GM18907 (cell line): ENCODE measurements at regions not wholly inside any gene's neighbourhood (a gene's known extent, or its start where the extent isn't known, plus 50 kb on each side); places are given as distances from the start of the nearest gene placed in this dataset.
"Not testable (repeated sequence)": the region's sequence is repeated elsewhere in the genome, so short reads cannot be mapped to it uniquely, and the experiment has no call there.

Source experiments
- ATAC-seq: cut with Tn5 transposase; IDR thresholded peaks from one replicate; pipeline ENCODE4 v1.9.1; 2021; ENCODE audit warnings: mild to moderate bottlenecking, moderate library complexity; ENCODE audit not compliant: unreplicated experiment

DNA sequence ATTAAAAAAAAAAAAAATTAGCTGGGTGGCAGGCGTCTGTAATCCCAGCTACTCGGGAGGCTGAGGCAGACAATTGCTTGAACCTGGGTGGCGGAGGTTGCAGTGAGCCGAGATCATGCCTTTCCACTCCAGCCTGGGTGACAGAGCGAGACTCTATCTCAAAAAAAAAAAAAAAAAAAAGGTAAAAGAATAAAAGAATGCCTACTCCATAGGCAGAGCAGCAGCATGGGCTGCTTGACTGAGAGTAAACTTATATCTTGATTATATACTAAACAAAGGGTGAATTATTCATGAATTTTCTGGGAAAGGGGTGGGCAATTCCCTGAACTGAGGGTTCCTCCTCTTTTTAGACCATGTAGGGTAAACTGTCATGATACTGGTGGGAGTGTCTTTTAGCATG lies 254.4 kb upstream of the RGMA start:
- ATAC-seq, result not testable (repeated sequence)

- no peak for ATAC-seq
Measured at GRCh38 chr15:93341164-93341563, 252.2 kb upstream of the RGMA start.

DNA sequence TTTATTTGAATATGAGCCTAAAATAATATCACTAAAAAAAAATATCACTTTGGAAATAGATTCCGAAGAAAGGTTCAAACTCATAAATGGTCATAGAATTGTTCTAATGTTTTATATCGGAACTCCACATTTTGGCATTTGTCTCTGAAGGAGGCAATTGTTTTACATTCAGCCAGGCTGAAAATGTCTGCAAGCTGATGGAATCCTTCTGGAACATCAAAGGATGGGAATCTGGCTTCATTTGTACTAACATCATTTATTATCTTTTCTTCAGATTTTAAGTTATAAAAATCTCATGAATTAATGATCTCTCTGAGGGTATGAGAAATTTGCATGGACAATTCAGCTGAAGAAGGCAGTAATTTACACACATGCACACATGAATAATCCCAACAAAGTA lies 251.4 kb upstream of the RGMA start:
- ATAC-seq, result no peak

DNA sequence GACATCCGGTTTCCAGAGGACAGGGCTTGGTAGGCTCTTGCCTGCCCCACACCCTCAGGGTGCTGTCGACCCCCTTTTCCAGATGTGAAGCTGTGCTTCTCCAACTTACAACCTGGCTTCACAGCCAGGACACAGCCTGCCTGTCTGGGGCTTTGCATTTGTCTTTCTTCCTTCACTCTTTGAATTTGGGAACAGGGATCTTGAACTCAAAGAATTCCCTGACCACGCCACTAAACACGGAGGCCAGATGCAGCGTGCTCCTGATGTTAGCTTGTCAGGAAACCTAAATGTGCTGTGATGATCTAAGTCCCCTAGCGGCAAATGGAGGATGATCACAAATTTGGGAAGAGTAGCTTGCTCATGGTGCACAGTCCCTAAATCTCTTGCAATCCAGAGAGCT lies 244.8 kb upstream of the RGMA start:
- no peak for ATAC-seq

DNA sequence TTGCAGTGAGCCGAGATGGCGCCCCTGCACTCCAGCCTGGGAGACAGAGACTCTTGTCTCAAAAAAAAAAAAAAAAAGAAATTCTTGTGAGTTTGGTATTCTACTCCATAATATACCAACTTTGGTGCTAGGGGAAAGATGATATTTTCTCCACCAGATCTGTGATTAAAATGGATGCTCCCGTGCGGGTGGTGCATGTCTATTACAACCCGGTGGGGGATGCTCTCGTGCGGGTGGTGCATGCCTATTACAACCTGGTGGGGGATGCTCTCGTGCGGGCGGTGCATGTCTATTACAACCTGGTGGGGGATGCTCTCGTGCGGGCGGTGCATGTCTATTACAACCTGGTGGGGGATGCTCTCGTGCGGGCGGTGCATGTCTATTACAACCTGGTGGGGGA lies 244.1 kb upstream of the RGMA start:
- ATAC-seq, result not testable (repeated sequence)

DNA sequence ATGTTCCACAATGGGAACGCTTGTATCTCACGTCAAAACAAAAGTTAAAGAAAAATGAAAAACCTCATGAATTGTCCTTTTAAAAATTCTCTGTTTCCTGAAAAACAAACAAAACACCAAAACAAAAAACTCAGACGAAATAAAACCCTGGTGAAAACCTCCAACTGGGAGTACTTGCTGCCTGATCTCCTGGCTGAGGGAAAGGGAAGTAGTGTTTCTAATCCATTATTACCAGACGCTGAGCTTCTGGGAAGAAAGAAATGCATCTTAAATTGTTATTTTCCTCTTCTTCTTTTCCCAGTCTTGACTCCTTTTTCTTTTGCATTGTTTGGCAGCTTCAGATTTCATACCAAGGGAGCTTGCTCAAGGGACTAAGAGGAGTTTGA lies 243.2 kb upstream of the RGMA start:
- ATAC-seq, result no peak

- ATAC-seq, result no peak
Measured at GRCh38 chr15:93331545-93332167, 242.6 kb upstream of the RGMA start.

DNA sequence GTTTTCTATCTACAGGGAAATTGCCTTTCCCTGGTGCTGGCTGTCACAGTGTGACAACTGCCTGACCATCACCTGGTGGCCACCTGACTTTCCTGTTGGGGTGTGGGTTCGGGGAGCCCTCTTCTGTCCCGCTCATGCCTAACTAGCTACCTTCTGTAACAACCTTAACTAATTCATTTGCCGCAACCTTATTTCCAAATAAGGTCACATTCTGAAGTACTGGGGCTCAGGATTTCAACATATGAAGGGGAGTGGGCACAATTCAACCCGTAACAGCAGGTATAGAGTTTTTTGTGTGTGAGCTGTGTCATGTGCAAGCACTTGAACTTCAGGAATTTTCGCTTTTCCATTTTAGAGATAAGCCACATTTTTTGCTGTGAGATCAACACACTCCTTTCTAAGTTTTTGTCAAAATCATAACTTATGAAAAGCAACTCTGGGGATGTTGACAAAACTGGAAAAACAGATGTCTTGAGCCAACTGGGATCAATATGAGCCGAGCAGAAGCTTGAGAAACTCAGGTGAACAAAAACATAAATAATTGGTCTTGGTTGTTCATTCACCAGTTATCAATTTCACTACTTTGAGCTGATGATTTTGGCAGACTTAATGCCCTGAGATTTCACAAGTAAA lies 242.0 kb upstream of the RGMA start:
- no peak for ATAC-seq

- no peak for ATAC-seq
Measured at GRCh38 chr15:93327364-93327763, 238.4 kb upstream of the RGMA start.

GRCh38 chr15:93324186-93324975 lies 235.4 kb upstream of the RGMA start:
- ATAC-seq, result no peak

- ATAC-seq, result no peak
Measured at GRCh38 chr15:93321881-93322282, 232.9 kb upstream of the RGMA start.

- no peak for ATAC-seq
Measured at GRCh38 chr15:93319121-93319814, 230.3 kb upstream of the RGMA start.

- ATAC-seq, result no peak
Measured at GRCh38 chr15:93317772-93318171, 228.8 kb upstream of the RGMA start.

- ATAC-seq, result no peak
Measured at GRCh38 chr15:93314245-93314644, 225.2 kb upstream of the RGMA start.

DNA sequence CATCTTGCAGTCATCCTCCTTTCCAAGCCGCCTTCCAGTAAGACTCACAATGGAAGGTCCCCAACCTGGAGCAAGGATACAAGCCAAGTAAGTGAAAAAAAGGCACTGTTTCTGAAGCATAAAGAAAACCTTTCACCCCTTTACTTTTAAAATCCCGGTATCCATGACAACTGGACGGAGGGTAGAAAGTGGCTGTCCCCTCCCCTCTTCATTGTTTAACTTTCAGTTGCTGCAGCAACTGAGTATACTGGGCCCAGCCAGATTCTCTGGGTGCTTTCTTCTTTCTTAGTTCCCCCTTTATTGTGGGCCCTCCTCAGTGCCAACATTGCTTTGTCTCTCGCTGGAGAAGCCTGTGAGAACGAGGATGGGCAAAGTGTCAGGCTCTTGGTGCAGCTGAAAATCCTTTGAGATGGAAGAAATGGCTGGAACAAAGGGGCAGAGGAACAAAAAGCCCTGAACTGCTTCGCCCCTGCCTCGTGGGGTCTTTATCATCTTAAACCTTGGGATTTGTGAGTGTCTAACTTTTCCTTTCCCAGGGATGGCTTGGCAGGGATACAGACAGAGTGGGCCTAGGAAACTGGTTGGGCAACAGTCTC lies 224.0 kb upstream of the RGMA start:
- ATAC-seq, result no peak

GRCh38 chr15:93311620-93312019 lies 222.6 kb upstream of the RGMA start:
- no peak for ATAC-seq

DNA sequence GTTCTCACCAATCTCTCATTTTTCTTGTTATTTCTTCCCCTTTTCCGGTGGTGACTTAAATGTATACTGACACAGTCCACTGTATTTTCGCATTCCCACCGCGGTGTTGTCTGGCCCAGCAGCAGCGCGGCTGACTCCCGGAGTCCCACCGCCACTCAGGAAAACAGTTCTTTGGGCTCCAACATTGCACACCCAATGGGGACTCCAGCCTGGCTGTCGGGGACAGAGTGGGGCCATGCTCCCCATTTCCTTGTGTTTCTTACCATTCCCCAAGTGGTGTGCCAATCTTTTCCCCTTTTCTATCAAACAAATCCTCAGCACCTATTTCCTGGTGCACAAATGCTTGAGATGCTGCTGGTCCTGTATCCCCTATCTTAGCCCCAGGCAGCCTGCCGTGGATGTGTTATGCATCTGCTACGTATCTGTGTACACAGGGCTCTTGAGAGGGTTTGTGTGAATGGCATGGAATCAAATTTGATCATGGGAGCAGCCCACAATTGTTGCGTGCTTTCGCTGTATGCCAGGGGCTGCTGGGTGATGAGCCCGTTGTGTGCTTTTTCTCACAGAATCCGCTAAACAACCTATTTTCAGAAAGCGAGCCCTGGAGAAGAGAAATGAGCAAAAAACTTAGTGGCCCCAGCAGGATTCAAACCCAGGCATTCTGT lies 219.1 kb upstream of the RGMA start:
- ATAC-seq, result no peak

GRCh38 chr15:93307513-93307912 lies 218.5 kb upstream of the RGMA start:
- ATAC-seq, result no peak

DNA sequence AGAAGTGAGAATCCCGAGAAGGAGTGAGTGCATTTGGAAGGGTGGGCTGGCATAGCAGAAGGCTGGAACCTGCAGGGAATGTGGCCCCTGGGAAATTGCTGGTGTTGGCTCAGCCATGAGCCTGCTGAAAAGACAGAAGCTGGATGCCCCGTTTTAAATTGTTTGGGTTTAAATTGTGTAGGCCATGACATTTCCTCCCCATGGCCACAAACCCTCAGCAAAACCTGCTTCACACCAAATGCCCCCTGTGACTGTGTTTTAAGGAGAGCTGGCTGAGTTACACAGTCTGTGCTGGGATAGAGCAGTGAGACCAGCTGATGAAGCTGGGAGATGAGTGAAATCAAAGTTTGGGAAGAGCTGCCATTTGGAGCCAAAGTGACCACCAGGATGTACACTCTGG lies 216.3 kb upstream of the RGMA start:
- no peak for ATAC-seq

DNA sequence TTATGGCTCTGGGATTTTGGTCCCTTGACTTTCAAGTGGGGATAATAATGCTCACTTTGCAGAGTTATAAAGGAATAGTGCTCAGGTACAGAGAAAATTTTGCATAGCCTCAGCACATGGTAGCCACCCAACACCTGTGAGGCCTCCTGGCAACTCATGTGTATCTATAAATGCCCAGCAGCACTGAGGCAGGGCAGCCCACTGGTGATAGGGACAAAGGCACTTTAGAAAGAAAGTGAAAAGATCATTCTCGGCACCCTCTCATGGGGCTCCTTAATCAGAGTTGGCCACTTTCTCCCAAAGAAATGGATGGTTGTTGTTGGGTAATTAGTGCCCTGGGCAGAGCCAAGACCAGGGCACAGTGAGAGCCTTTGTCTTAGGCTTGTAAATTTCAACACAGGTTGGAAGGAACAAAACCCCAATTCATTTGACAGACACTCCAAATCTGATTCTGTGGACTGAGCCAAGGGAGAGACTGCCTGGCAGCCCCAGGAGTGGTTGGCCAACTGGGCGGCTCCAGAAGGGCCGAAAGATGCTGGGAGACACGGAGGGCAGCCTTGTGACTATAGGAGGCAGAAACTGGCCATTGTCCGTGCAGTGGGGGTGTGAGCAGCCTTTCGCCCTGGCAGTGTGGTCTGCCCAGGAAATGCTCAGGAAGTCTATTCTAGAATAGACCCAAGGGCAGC lies 213.2 kb upstream of the RGMA start:
- ATAC-seq, result no peak
